ENCODE measurements at regions not wholly inside any gene's neighbourhood (a gene's known extent, or its start where the extent isn't known, plus 50 kb on each side); places are given as distances from the start of the nearest gene placed in this dataset.

- CTCF ChIA-PET, result no interaction called here
- Histone ChIP-seq H3F3A (ENCODE audit: insufficient read depth, low read depth) (no peaks in the 10 kb centered on the region), H3K4me3 (no peak overlapping the region), H3K79me2 (ENCODE audit: low read depth) (no peaks in the 10 kb centered on the region), H2AFZ (no peak overlapping the region), H3K27me3 (ENCODE audit: insufficient read depth, low read depth) (no peaks in the 10 kb centered on the region), H3K9me3 (ENCODE audit: insufficient read depth, low read depth) (no peaks in the 10 kb centered on the region), H3K4me1 (replicated peaks; ENCODE audit: insufficient read depth) (no peaks in the 10 kb centered on the region), H4K20me1 (ENCODE audit: insufficient read depth) (no peaks in the 10 kb centered on the region), H3K36me3 (ENCODE audit: low read depth) (no peaks in the 10 kb centered on the region), H3K27ac (no peak overlapping the region), H3K9me2 (ENCODE audit: insufficient read depth) (no peaks in the 10 kb centered on the region), H3K4me2 (no peak overlapping the region)
- intact Hi-C loops (cut with micrococcal nuclease; ENCODE audit: unreplicated experiment), result no loop called here
- no TSS peak for BruUV-seq (replicated peaks)
- TF ChIP-seq CTCF (conservative IDR thresholded peaks at IDR 0.05), result no peak
- no peak for TF ChIP-seq EZH2 (IDR thresholded peaks at IDR 0.05; ENCODE audit: low read depth)
- DNase-seq, result no peak
- POLR2A ChIA-PET (ENCODE audit: unreplicated experiment), result no interaction called here
Observed at GRCh38 chr4:117811731-117812130, 222.6 kb upstream of the NDST3 start.

GRCh38 chr4:117814277-117815246 lies 219.7 kb upstream of the NDST3 start:
- H4K20me1 ChIP-seq (ENCODE audit: insufficient read depth), result no peaks in the 10 kb centered on the region
- H3K27me3 ChIP-seq (ENCODE audit: insufficient read depth, low read depth), result no peaks in the 10 kb centered on the region
- H3K4me1 ChIP-seq (replicated peaks; ENCODE audit: insufficient read depth), result no peaks in the 10 kb centered on the region
- no peaks in the 10 kb centered on the region for H3K9me3 ChIP-seq (ENCODE audit: insufficient read depth, low read depth)
- H3K4me3 ChIP-seq, result no peak overlapping the region
- H3K4me2 ChIP-seq, result no peak overlapping the region
- POLR2A ChIA-PET (ENCODE audit: unreplicated experiment), result no interaction called here
- intact Hi-C loops (cut with micrococcal nuclease; ENCODE audit: unreplicated experiment), result no loop called here
- H3K9me2 ChIP-seq (ENCODE audit: insufficient read depth), result no peaks in the 10 kb centered on the region
- H3K27ac ChIP-seq, result no peak overlapping the region
- DNase-seq, result no peak
- H3K36me3 ChIP-seq (ENCODE audit: low read depth), result no peaks in the 10 kb centered on the region
- BruUV-seq (replicated peaks), result no TSS peak
- no peak overlapping the region for H2AFZ ChIP-seq
- no peaks in the 10 kb centered on the region for H3F3A ChIP-seq (ENCODE audit: insufficient read depth, low read depth)
- H3K79me2 ChIP-seq (ENCODE audit: low read depth), result no peaks in the 10 kb centered on the region
- TF ChIP-seq CTCF (conservative IDR thresholded peaks at IDR 0.05), result no peak
- TF ChIP-seq EZH2 (IDR thresholded peaks at IDR 0.05; ENCODE audit: low read depth), result no peak
- CTCF ChIA-PET, result no interaction called here

GRCh38 chr4:117817301-117817700 lies 217.0 kb upstream of the NDST3 start:
- no peak overlapping the region for H3K4me3 ChIP-seq
- TF ChIP-seq CTCF (conservative IDR thresholded peaks at IDR 0.05), result no peak
- TF ChIP-seq EZH2 (IDR thresholded peaks at IDR 0.05; ENCODE audit: low read depth), result no peak
- H3F3A ChIP-seq (ENCODE audit: insufficient read depth, low read depth), result no peaks in the 10 kb centered on the region
- BruUV-seq (replicated peaks), result no TSS peak
- H3K27me3 ChIP-seq (ENCODE audit: insufficient read depth, low read depth), result no peaks in the 10 kb centered on the region
- H3K9me2 ChIP-seq (ENCODE audit: insufficient read depth), result no peaks in the 10 kb centered on the region
- intact Hi-C loops (cut with micrococcal nuclease; ENCODE audit: unreplicated experiment), result no loop called here
- H3K4me2 ChIP-seq, result no peak overlapping the region
- H3K36me3 ChIP-seq (ENCODE audit: low read depth), result no peaks in the 10 kb centered on the region
- no peaks in the 10 kb centered on the region for H4K20me1 ChIP-seq (ENCODE audit: insufficient read depth)
- DNase-seq, result no peak
- POLR2A ChIA-PET (ENCODE audit: unreplicated experiment), result no interaction called here
- no peaks in the 10 kb centered on the region for H3K9me3 ChIP-seq (ENCODE audit: insufficient read depth, low read depth)
- CTCF ChIA-PET, result no interaction called here
- no peaks in the 10 kb centered on the region for H3K4me1 ChIP-seq (replicated peaks; ENCODE audit: insufficient read depth)
- H2AFZ ChIP-seq, result no peak overlapping the region
- H3K79me2 ChIP-seq (ENCODE audit: low read depth), result no peaks in the 10 kb centered on the region
- H3K27ac ChIP-seq, result no peak overlapping the region

Data from PC-9 (cell line).